ENCODE measurements at regions not wholly inside any gene's neighbourhood (a gene's known extent, or its start where the extent isn't known, plus 50 kb on each side); places are given as distances from the start of the nearest gene placed in this dataset.
"Not testable (repeated sequence)": the region's sequence is repeated elsewhere in the genome, so short reads cannot be mapped to it uniquely, and the experiment has no call there.

- H3K4me3 ChIP-seq (ENCODE audit: low read length, poor library complexity, severe bottlenecking); H3K4me2 ChIP-seq (ENCODE audit: low read depth, low read length, poor library complexity, severe bottlenecking); H3K9ac ChIP-seq (ENCODE audit: low read depth, low read length, poor library complexity, severe bottlenecking); H2AFZ ChIP-seq (ENCODE audit: low read length); H4K20me1 ChIP-seq (ENCODE audit: insufficient read depth, low read length, poor library complexity, severe bottlenecking); H3F3A ChIP-seq (ENCODE audit: low read depth); H3K36me3 ChIP-seq (ENCODE audit: insufficient read depth, low read length); H3K27me3 ChIP-seq (ENCODE audit: insufficient read depth, low read length, poor library complexity, severe bottlenecking); H3K9me3 ChIP-seq (ENCODE audit: insufficient read depth, low read depth, low read length); H3K4me1 ChIP-seq (ENCODE audit: insufficient read depth, low read length, poor library complexity, severe bottlenecking); H3K79me2 ChIP-seq (ENCODE audit: insufficient read depth, low read length); H3K9me2 ChIP-seq (replicated peaks; ENCODE audit: low read depth, low read length): not testable (repeated sequence)
Measured at GRCh38 chr12:9474197-9474596, 133.5 kb downstream of the KLRB1 start.

DNA sequence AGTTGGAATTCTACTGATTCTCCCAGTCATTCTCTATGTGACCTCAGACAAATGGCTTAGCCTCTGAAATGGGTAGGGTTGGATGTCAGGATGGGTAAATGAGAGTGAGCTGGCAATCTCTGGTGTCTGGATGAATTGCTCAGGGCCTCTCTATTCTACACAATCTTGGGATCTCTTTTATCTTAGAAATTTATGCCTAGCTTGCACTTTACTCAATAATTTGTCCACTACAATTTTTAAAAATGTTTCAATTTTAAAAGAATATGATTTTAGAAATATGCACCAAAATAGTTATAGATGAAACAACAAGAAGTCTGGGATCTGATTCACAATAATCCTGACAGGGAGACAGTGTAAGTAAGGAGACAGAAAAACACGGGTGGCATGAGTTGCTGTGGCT is 134.1 kb downstream of the KLRB1 start:
- not testable (repeated sequence) for H4K20me1 ChIP-seq (ENCODE audit: insufficient read depth, low read length, poor library complexity, severe bottlenecking); H3K4me2 ChIP-seq (ENCODE audit: low read depth, low read length, poor library complexity, severe bottlenecking); H3K9me2 ChIP-seq (replicated peaks; ENCODE audit: low read depth, low read length); H3F3A ChIP-seq (ENCODE audit: low read depth); H3K9me3 ChIP-seq (ENCODE audit: insufficient read depth, low read depth, low read length); H3K36me3 ChIP-seq (ENCODE audit: insufficient read depth, low read length); H3K27me3 ChIP-seq (ENCODE audit: insufficient read depth, low read length, poor library complexity, severe bottlenecking); H2AFZ ChIP-seq (ENCODE audit: low read length); H3K4me3 ChIP-seq (ENCODE audit: low read length, poor library complexity, severe bottlenecking); H3K9ac ChIP-seq (ENCODE audit: low read depth, low read length, poor library complexity, severe bottlenecking); H3K4me1 ChIP-seq (ENCODE audit: insufficient read depth, low read length, poor library complexity, severe bottlenecking); H3K79me2 ChIP-seq (ENCODE audit: insufficient read depth, low read length)

GRCh38 chr12:9471501-9471900 is 136.2 kb downstream of the KLRB1 start:
- H3K27me3 ChIP-seq (ENCODE audit: insufficient read depth, low read length, poor library complexity, severe bottlenecking); H2AFZ ChIP-seq (ENCODE audit: low read length); H3K9me3 ChIP-seq (ENCODE audit: insufficient read depth, low read depth, low read length); H3K4me2 ChIP-seq (ENCODE audit: low read depth, low read length, poor library complexity, severe bottlenecking); H4K20me1 ChIP-seq (ENCODE audit: insufficient read depth, low read length, poor library complexity, severe bottlenecking); H3F3A ChIP-seq (ENCODE audit: low read depth); H3K79me2 ChIP-seq (ENCODE audit: insufficient read depth, low read length); H3K4me3 ChIP-seq (ENCODE audit: low read length, poor library complexity, severe bottlenecking); H3K9me2 ChIP-seq (replicated peaks; ENCODE audit: low read depth, low read length); H3K9ac ChIP-seq (ENCODE audit: low read depth, low read length, poor library complexity, severe bottlenecking); H3K4me1 ChIP-seq (ENCODE audit: insufficient read depth, low read length, poor library complexity, severe bottlenecking); H3K36me3 ChIP-seq (ENCODE audit: insufficient read depth, low read length): not testable (repeated sequence)

DNA sequence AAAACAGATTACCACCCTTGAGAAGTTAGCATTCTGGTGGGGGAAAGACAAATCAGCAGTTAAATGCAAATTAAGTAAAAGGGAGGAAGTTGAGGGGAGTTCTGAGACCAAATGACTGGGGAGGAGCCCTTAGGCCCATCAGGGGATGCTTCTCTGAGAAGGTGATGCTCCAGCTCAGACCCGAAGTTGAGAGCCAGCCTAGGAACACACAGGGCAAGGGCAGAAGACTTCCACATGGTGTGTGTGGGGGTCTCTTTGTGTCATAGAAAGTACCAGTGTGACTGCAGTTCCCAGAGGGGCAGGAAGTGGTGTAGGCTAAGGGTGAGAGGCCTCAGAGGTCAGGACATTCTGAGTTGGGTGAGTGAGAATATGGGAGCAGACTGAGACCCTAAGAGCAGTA is 137.3 kb downstream of the KLRB1 start:
- not testable (repeated sequence) for H3K9me2 ChIP-seq (replicated peaks; ENCODE audit: low read depth, low read length); H3K9me3 ChIP-seq (ENCODE audit: insufficient read depth, low read depth, low read length); H3K36me3 ChIP-seq (ENCODE audit: insufficient read depth, low read length); H3K79me2 ChIP-seq (ENCODE audit: insufficient read depth, low read length); H3F3A ChIP-seq (ENCODE audit: low read depth); H4K20me1 ChIP-seq (ENCODE audit: insufficient read depth, low read length, poor library complexity, severe bottlenecking); H3K9ac ChIP-seq (ENCODE audit: low read depth, low read length, poor library complexity, severe bottlenecking); H3K4me3 ChIP-seq (ENCODE audit: low read length, poor library complexity, severe bottlenecking); H3K4me1 ChIP-seq (ENCODE audit: insufficient read depth, low read length, poor library complexity, severe bottlenecking); H3K27me3 ChIP-seq (ENCODE audit: insufficient read depth, low read length, poor library complexity, severe bottlenecking)
- peak overlapping the region; percentile 14 for H3K4me2 ChIP-seq (ENCODE audit: low read depth, low read length, poor library complexity, severe bottlenecking)
- H2AFZ ChIP-seq (ENCODE audit: low read length): peak overlapping the region; percentile 27; the same call in 1 of the 2 replicates

DNA sequence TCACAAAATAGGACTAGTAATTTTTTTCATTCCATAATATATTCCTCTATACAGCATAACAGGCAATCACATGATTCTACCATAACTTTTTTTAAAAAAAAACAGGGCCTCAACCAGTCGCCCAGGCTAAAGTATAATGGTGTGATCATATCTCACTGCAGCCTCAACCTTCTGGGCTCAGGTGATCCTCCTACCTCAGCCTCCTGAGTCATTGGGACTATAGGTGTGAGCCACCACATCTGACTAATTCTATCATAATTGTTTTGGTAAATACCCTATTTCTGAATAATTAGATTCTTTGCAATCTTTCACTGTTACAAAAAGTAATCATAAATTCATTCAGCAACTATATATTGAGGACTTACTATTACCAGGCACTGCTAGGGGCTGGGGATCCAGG is 137.8 kb downstream of the KLRB1 start:
- H3K36me3 ChIP-seq (ENCODE audit: insufficient read depth, low read length); H3K27me3 ChIP-seq (ENCODE audit: insufficient read depth, low read length, poor library complexity, severe bottlenecking); H3K9ac ChIP-seq (ENCODE audit: low read depth, low read length, poor library complexity, severe bottlenecking); H3K4me1 ChIP-seq (ENCODE audit: insufficient read depth, low read length, poor library complexity, severe bottlenecking); H4K20me1 ChIP-seq (ENCODE audit: insufficient read depth, low read length, poor library complexity, severe bottlenecking); H3K9me2 ChIP-seq (replicated peaks; ENCODE audit: low read depth, low read length); H3F3A ChIP-seq (ENCODE audit: low read depth); H3K4me3 ChIP-seq (ENCODE audit: low read length, poor library complexity, severe bottlenecking); H3K79me2 ChIP-seq (ENCODE audit: insufficient read depth, low read length); H3K9me3 ChIP-seq (ENCODE audit: insufficient read depth, low read depth, low read length): not testable (repeated sequence)
- Histone ChIP-seq H2AFZ (ENCODE audit: low read length) (peak overlapping the region; percentile 27; the same call in 1 of the 2 replicates), H3K4me2 (ENCODE audit: low read depth, low read length, poor library complexity, severe bottlenecking) (peak overlapping the region; percentile 14)

DNA sequence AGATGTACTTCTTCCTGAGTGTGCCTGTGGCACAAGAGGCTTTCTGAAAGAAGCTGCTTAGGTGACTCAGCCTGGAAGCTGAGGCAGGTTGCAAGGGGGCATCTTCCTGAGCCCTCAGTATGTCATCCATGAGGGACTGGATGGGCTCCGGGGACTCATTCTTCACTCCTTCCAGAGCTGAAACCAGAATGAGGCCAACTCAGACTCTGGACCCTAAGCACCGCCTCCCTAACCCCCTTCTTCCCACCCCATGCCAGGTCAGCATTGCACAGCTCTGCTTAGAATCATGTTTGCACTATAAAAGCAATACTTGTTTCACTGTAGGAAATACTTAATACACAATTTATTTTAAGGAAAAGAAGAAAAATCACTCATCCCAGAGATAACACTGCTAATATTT is 138.3 kb downstream of the KLRB1 start:
- H3K4me3 ChIP-seq (ENCODE audit: low read length, poor library complexity, severe bottlenecking); H3K4me2 ChIP-seq (ENCODE audit: low read depth, low read length, poor library complexity, severe bottlenecking); H3K9ac ChIP-seq (ENCODE audit: low read depth, low read length, poor library complexity, severe bottlenecking); H3K79me2 ChIP-seq (ENCODE audit: insufficient read depth, low read length); H3K27me3 ChIP-seq (ENCODE audit: insufficient read depth, low read length, poor library complexity, severe bottlenecking); H3K4me1 ChIP-seq (ENCODE audit: insufficient read depth, low read length, poor library complexity, severe bottlenecking); H3K9me2 ChIP-seq (replicated peaks; ENCODE audit: low read depth, low read length); H3F3A ChIP-seq (ENCODE audit: low read depth); H2AFZ ChIP-seq (ENCODE audit: low read length); H3K36me3 ChIP-seq (ENCODE audit: insufficient read depth, low read length); H3K9me3 ChIP-seq (ENCODE audit: insufficient read depth, low read depth, low read length); H4K20me1 ChIP-seq (ENCODE audit: insufficient read depth, low read length, poor library complexity, severe bottlenecking): not testable (repeated sequence)

Data from Loucy (cell line).